SK-N-SH (cell line): ENCODE measurements at regions not wholly inside any gene's neighbourhood (a gene's known extent, or its start where the extent isn't known, plus 50 kb on each side); places are given as distances from the start of the nearest gene placed in this dataset.

ENCODE experiments used
- CTCF ChIA-PET: fragments of 300-600, 350-600 bp; formaldehyde crosslinking; extraction: SDS; loops from one replicate; lab custom pipeline; 2021; lab: Yijun Ruan, JAX
- POLR2A ChIA-PET: fragments of 350-600 bp; sonication (Branson Sonifier 250); formaldehyde crosslinking; extraction: SDS; loops from one replicate; lab custom pipeline; 2020; ENCODE audit warnings: antibody characterized with exemption, inconsistent platforms; lab: Yijun Ruan, JAX
- DNase-seq: peaks from one replicate; pipeline ENCODE4 v3.0.0; 2012
- H2AFZ ChIP-seq: fragments of 200-600 bp; sonication (generic); 2 replicates; pipeline ENCODE4 v1.8.1; 2016; ENCODE audit warnings: antibody characterized with exemption, mild to moderate bottlenecking, low read depth
- H3F3A ChIP-seq: fragments of 200-600 bp; sonication (generic); replicated peaks from 2 replicates; pipeline ENCODE3; 2016; ENCODE audit warnings: antibody characterized with exemption, mild to moderate bottlenecking; ENCODE audit not compliant: insufficient read depth
- H3K27ac ChIP-seq, 2 experiments: fragments of 200-500 bp in 1 of 2; fragments of 200-600 bp in 1 of 2; sonication (Bioruptor generic) in 1 of 2; sonication (generic), shearing (Covaris generic) in 1 of 2; 2 replicates each; pipeline versions ENCODE4 v1.5.1 to v1.6.1; 2014 to 2016; ENCODE audit warnings: low read depth in 2 of 2, inconsistent platforms in 1 of 2, low read length in 1 of 2, mild to moderate bottlenecking in 1 of 2, mixed read lengths in 1 of 2
- H3K27me3 ChIP-seq: fragments of 200-600 bp; sonication (generic), shearing (Covaris generic); 2 replicates; pipeline ENCODE4 v1.6.1; 2016; ENCODE audit warnings: mixed run types; ENCODE audit not compliant: insufficient read depth
- H3K36me3 ChIP-seq, 2 experiments: fragments of 200-500 bp in 1 of 2; fragments of 200-600 bp in 1 of 2; sonication (Bioruptor generic) in 1 of 2; sonication (generic) in 1 of 2; replicated peaks in 1 of 2; 2 replicates each; pipeline versions ENCODE3 to v1.5.1; 2014 to 2016; ENCODE audit warnings: low read length in 1 of 2, mild to moderate bottlenecking in 1 of 2; ENCODE audit not compliant: insufficient read depth in 2 of 2, control insufficient read depth in 1 of 2
- H3K4me1 ChIP-seq, 2 experiments: fragments of 200-500 bp in 1 of 2; fragments of 200-600 bp in 1 of 2; sonication (Bioruptor generic) in 1 of 2; sonication (generic), shearing (Covaris generic) in 1 of 2; 2 replicates each; pipeline versions ENCODE4 v1.5.1 to v1.6.1; 2014 to 2016; ENCODE audit warnings: low read depth in 1 of 2, low read length in 1 of 2, mixed run types in 1 of 2; ENCODE audit not compliant: insufficient read depth in 2 of 2, control insufficient read depth in 1 of 2
- H3K4me2 ChIP-seq: fragments of 200-600 bp; sonication (generic), shearing (Covaris generic); 2 replicates; pipeline ENCODE4 v1.6.1; 2017; ENCODE audit warnings: mixed run types
- H3K4me3 ChIP-seq, 2 experiments: fragments of 200-500 bp in 1 of 2; fragments of 200-600 bp in 1 of 2; sonication (Bioruptor generic) in 1 of 2; sonication (generic), shearing (Covaris generic) in 1 of 2; 2 replicates each; pipeline versions ENCODE4 v1.5.1 to v1.8.1; 2014 to 2016; ENCODE audit warnings: low read depth in 2 of 2, inconsistent platforms in 1 of 2, low read length in 1 of 2, mild to moderate bottlenecking in 1 of 2, mixed read lengths in 1 of 2, moderate library complexity in 1 of 2
- H3K79me2 ChIP-seq: fragments of 200-600 bp; sonication (generic); 2 replicates; pipeline ENCODE4 v1.8.1; 2017; ENCODE audit warnings: mild to moderate bottlenecking; ENCODE audit not compliant: insufficient read depth
- H3K9ac ChIP-seq: fragments of 200-600 bp; sonication (generic); 2 replicates; pipeline ENCODE4 v1.6.1; 2017; ENCODE audit warnings: mixed run types
- H3K9me2 ChIP-seq: fragments of 200-600 bp; sonication (generic); 2 replicates; pipeline ENCODE4 v1.6.1; 2017; ENCODE audit warnings: mixed run types
- H3K9me3 ChIP-seq: fragments of 200-600 bp; sonication (generic); 2 replicates; pipeline ENCODE4 v1.6.1; 2017; ENCODE audit warnings: mixed run types, mild to moderate bottlenecking, moderate library complexity
- H4K20me1 ChIP-seq: fragments of 200-600 bp; sonication (generic); 2 replicates; pipeline ENCODE4 v1.6.1; 2017; ENCODE audit warnings: mild to moderate bottlenecking, mixed run types; ENCODE audit not compliant: insufficient read depth
- CHD2 ChIP-seq: fragments of 150-350 bp; IDR thresholded peaks from 2 replicates; pipeline ENCODE4 v1.6.1; 2018; ENCODE audit warnings: low read length; ENCODE audit not compliant: partially characterized antibody
- ELF1 ChIP-seq: IDR thresholded peaks from 2 replicates; pipeline ENCODE4 v1.4.0; 2012
- EP300 ChIP-seq, 2 experiments: IDR thresholded peaks; 2 replicates each; pipeline versions ENCODE4 v1.4.0 to v1.6.1; 2012; ENCODE audit warnings: borderline replicate concordance in 1 of 2, low read depth in 1 of 2, low read length in 1 of 2
- EZH2phosphoT487 ChIP-seq: fragments of 200-600 bp; sonication (generic); IDR thresholded peaks from 2 replicates; pipeline ENCODE4 v1.6.1; 2017; ENCODE audit warnings: low read depth, mixed run types, mild to moderate bottlenecking, antibody characterized with exemption, moderate library complexity, borderline replicate concordance
- FOSL2 ChIP-seq: IDR thresholded peaks from 2 replicates; pipeline ENCODE4 v1.4.0; 2012; ENCODE audit warnings: low read depth, mild to moderate bottlenecking, moderate library complexity, borderline replicate concordance
- FOXJ3 ChIP-seq: sonication (generic); formaldehyde crosslinking; IDR thresholded peaks from 2 replicates; pipeline ENCODE4 v1.5.1; 2020; ENCODE audit warnings: mild to moderate bottlenecking, missing genetic modification reagents
- GABPA ChIP-seq: IDR thresholded peaks from 2 replicates; pipeline ENCODE4 v1.4.0; 2012; ENCODE audit warnings: low read depth, mild to moderate bottlenecking
- GATA2 ChIP-seq: sonication (generic); formaldehyde crosslinking; IDR thresholded peaks from 2 replicates; pipeline ENCODE4 v1.5.0; 2020; ENCODE audit warnings: mild to moderate bottlenecking, missing genetic modification reagents
- JUND ChIP-seq: IDR thresholded peaks from 2 replicates; pipeline ENCODE4 v1.4.0; 2012
- NFIC ChIP-seq: IDR thresholded peaks from 2 replicates; pipeline ENCODE4 v1.4.0; 2012; ENCODE audit warnings: borderline replicate concordance
- POLR2AphosphoS5 ChIP-seq: IDR thresholded peaks from 2 replicates; pipeline ENCODE4 v1.6.1; 2012; ENCODE audit warnings: low read depth, low read length
- RAD21 ChIP-seq: IDR thresholded peaks from 2 replicates; pipeline ENCODE4 v1.6.1; 2012; ENCODE audit warnings: mild to moderate bottlenecking, low read length
- RXRA ChIP-seq: IDR thresholded peaks from 2 replicates; pipeline ENCODE4 v1.4.0; 2012; ENCODE audit warnings: low read depth, mild to moderate bottlenecking, borderline replicate concordance
- SIN3A ChIP-seq: IDR thresholded peaks from 2 replicates; pipeline ENCODE4 v1.6.1; 2012; ENCODE audit warnings: low read depth, mild to moderate bottlenecking, low read length, moderate library complexity, borderline replicate concordance
- TAF1 ChIP-seq: IDR thresholded peaks from 2 replicates; pipeline ENCODE4 v1.6.1; 2012; ENCODE audit warnings: low read depth, mild to moderate bottlenecking, low read length, moderate library complexity, borderline replicate concordance
- TCF12 ChIP-seq: IDR thresholded peaks from 2 replicates; pipeline ENCODE4 v1.4.0; 2012
- TEAD4 ChIP-seq: IDR thresholded peaks from 2 replicates; pipeline ENCODE4 v1.4.0; 2012; ENCODE audit warnings: mild to moderate bottlenecking, borderline replicate concordance; ENCODE audit not compliant: insufficient read depth
- WGBS: methylation state at CpG from one replicate; pipeline ENCODE4 v1.1.6; 2017; ENCODE audit warnings: low lambda C conversion rate; 5-methylcytosine and 5-hydroxymethylcytosine counted together
- TF ChIP-seq, protein P1 (sequence below): fragments of 200-600 bp; sonication (generic); IDR thresholded peaks from 2 replicates; pipeline ENCODE4 v1.6.1; 2017; ENCODE audit warnings: antibody characterized with exemption, mild to moderate bottlenecking, moderate library complexity
- TF ChIP-seq, protein P2 (sequence below): IDR thresholded peaks from 2 replicates; pipeline ENCODE4 v1.4.0; 2012; ENCODE audit warnings: low read depth, borderline replicate concordance
- TF ChIP-seq, protein P3 (sequence below): IDR thresholded peaks from 2 replicates; pipeline ENCODE4 v1.6.1; 2012; ENCODE audit warnings: mild to moderate bottlenecking, low read depth, low read length, moderate library complexity
- TF ChIP-seq, protein P4 (sequence below): IDR thresholded peaks from 2 replicates; pipeline ENCODE4 v1.4.0; 2012; ENCODE audit warnings: low read depth

DNA sequence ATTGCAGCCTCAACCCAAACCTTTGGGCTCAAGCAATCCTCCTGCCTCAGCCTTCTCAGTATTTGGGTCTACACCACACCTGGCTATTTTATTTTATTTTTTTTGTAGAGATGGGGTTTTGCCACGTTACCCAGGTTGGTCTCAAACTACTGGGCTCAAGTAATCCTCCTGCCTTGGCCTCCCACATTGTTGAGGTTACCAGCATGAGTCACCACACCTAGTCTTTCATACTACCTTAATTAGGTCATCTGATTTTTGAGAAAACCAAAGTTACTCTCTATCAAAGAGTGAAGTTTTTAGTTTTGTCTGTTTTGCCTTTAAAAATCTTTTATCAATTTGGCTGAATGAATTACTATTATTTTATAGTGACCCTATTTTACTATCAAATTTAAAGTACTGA lies 335.6 kb upstream of the LRRC4C start:
- no peaks in the 10 kb centered on the region for H3F3A ChIP-seq
- H3K4me2 ChIP-seq, result no peak overlapping the region
- no peaks in the 10 kb centered on the region for H4K20me1 ChIP-seq
- 0% methylated on average over 1 of the region's 1 CpG for WGBS
- no peaks in the 10 kb centered on the region for H3K79me2 ChIP-seq
- no peak for DNase-seq
- ChIA-PET POLR2A (no interaction called here), CTCF (no interaction called here)
- no peak for TF ChIP-seq SIN3A
- TF ChIP-seq TEAD4, result no peak
- no peak for TF ChIP-seq ELF1
- no peak for TF ChIP-seq TAF1
- TF ChIP-seq, protein P1, sequence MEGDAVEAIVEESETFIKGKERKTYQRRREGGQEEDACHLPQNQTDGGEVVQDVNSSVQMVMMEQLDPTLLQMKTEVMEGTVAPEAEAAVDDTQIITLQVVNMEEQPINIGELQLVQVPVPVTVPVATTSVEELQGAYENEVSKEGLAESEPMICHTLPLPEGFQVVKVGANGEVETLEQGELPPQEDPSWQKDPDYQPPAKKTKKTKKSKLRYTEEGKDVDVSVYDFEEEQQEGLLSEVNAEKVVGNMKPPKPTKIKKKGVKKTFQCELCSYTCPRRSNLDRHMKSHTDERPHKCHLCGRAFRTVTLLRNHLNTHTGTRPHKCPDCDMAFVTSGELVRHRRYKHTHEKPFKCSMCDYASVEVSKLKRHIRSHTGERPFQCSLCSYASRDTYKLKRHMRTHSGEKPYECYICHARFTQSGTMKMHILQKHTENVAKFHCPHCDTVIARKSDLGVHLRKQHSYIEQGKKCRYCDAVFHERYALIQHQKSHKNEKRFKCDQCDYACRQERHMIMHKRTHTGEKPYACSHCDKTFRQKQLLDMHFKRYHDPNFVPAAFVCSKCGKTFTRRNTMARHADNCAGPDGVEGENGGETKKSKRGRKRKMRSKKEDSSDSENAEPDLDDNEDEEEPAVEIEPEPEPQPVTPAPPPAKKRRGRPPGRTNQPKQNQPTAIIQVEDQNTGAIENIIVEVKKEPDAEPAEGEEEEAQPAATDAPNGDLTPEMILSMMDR, result no peak
- TF ChIP-seq POLR2AphosphoS5, result no peak
- no peak for TF ChIP-seq RAD21
- TF ChIP-seq, protein P2, sequence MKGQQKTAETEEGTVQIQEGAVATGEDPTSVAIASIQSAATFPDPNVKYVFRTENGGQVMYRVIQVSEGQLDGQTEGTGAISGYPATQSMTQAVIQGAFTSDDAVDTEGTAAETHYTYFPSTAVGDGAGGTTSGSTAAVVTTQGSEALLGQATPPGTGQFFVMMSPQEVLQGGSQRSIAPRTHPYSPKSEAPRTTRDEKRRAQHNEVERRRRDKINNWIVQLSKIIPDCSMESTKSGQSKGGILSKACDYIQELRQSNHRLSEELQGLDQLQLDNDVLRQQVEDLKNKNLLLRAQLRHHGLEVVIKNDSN, result no peak
- no peak for TF ChIP-seq NFIC
- TF ChIP-seq JUND, result no peak
- TF ChIP-seq, protein P3, sequence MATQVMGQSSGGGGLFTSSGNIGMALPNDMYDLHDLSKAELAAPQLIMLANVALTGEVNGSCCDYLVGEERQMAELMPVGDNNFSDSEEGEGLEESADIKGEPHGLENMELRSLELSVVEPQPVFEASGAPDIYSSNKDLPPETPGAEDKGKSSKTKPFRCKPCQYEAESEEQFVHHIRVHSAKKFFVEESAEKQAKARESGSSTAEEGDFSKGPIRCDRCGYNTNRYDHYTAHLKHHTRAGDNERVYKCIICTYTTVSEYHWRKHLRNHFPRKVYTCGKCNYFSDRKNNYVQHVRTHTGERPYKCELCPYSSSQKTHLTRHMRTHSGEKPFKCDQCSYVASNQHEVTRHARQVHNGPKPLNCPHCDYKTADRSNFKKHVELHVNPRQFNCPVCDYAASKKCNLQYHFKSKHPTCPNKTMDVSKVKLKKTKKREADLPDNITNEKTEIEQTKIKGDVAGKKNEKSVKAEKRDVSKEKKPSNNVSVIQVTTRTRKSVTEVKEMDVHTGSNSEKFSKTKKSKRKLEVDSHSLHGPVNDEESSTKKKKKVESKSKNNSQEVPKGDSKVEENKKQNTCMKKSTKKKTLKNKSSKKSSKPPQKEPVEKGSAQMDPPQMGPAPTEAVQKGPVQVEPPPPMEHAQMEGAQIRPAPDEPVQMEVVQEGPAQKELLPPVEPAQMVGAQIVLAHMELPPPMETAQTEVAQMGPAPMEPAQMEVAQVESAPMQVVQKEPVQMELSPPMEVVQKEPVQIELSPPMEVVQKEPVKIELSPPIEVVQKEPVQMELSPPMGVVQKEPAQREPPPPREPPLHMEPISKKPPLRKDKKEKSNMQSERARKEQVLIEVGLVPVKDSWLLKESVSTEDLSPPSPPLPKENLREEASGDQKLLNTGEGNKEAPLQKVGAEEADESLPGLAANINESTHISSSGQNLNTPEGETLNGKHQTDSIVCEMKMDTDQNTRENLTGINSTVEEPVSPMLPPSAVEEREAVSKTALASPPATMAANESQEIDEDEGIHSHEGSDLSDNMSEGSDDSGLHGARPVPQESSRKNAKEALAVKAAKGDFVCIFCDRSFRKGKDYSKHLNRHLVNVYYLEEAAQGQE, result no peak
- TF ChIP-seq GABPA, result no peak
- no peak overlapping the region for H3K4me3 ChIP-seq
- H3K27ac ChIP-seq, result no peak overlapping the region
- no peaks in the 10 kb centered on the region for H3K4me1 ChIP-seq
- no peaks in the 10 kb centered on the region for H3K9me3 ChIP-seq
- no peak overlapping the region for H3K9ac ChIP-seq
- H2AFZ ChIP-seq, result no peak overlapping the region
- H3K27me3 ChIP-seq, result no peaks in the 10 kb centered on the region
- H3K36me3 ChIP-seq, result no peaks in the 10 kb centered on the region
- no peaks in the 10 kb centered on the region for H3K9me2 ChIP-seq

DNA sequence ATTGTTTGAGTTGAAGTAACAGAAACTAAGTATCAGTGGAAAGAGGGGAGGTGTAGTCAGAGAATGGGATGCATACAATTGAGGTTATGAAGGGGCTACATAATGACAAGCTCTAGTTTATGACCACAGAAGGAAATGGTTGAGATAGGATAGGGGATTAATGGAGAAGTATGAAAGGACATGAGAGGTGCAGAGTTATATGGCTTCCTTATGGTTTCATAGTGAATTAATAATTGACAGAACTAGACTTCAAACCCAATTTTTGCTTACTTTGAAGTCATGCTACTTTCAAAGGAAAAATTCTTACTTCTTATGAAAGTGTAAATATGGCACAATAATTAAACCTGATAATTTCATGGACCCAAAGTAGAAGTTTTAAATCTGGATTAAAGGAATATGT lies 340.3 kb upstream of the LRRC4C start:
- H4K20me1 ChIP-seq, result no peaks in the 10 kb centered on the region
- H3K4me3 ChIP-seq, result no peak overlapping the region
- TF ChIP-seq TCF12 (no peak), RAD21 (no peak), EP300 (IDR thresholded peaks at IDR 0.05; ENCODE audit: borderline replicate concordance in 1 of 2, low read depth in 1 of 2, low read length in 1 of 2) (no peak), TEAD4 (no peak), NFIC (no peak), GATA2 (CRISPR knock-in tag) (no peak), RXRA (no peak), FOXJ3 (CRISPR knock-in tag) (no peak), FOSL2 (no peak), SIN3A (no peak), TAF1 (no peak), EZH2phosphoT487 (no peak), POLR2AphosphoS5 (no peak), JUND (no peak), GABPA (no peak), CHD2 (no peak)
- TF ChIP-seq, protein P2, result no peak
- TF ChIP-seq, protein P4, sequence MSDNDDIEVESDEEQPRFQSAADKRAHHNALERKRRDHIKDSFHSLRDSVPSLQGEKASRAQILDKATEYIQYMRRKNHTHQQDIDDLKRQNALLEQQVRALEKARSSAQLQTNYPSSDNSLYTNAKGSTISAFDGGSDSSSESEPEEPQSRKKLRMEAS, result no peak

More for the DNA sequence above, 340.3 kb upstream of the LRRC4C start:
- H3K27ac ChIP-seq, result no peak overlapping the region
- no peaks in the 10 kb centered on the region for H3K4me1 ChIP-seq
- no peaks in the 10 kb centered on the region for H3K79me2 ChIP-seq
- ChIA-PET POLR2A (no interaction called here), CTCF (no interaction called here)
- H3K9me3 ChIP-seq, result no peaks in the 10 kb centered on the region
- H3K36me3 ChIP-seq, result no peaks in the 10 kb centered on the region
- H3K4me2 ChIP-seq, result no peak overlapping the region
- no peaks in the 10 kb centered on the region for H3F3A ChIP-seq
- H3K9me2 ChIP-seq, result no peaks in the 10 kb centered on the region
- H3K27me3 ChIP-seq, result no peaks in the 10 kb centered on the region
- H3K9ac ChIP-seq, result no peak overlapping the region
- DNase-seq, result no peak
- H2AFZ ChIP-seq, result no peak overlapping the region
